ENCODE measurements at regions not wholly inside any gene's neighbourhood (a gene's known extent, or its start where the extent isn't known, plus 50 kb on each side); places are given as distances from the start of the nearest gene placed in this dataset.
A peak's percentile ranks its signal among the peaks of the same experiment; 100 is the strongest.
"Not testable (repeated sequence)": the region's sequence is repeated elsewhere in the genome, so short reads cannot be mapped to it uniquely, and the experiment has no call there.

DNA sequence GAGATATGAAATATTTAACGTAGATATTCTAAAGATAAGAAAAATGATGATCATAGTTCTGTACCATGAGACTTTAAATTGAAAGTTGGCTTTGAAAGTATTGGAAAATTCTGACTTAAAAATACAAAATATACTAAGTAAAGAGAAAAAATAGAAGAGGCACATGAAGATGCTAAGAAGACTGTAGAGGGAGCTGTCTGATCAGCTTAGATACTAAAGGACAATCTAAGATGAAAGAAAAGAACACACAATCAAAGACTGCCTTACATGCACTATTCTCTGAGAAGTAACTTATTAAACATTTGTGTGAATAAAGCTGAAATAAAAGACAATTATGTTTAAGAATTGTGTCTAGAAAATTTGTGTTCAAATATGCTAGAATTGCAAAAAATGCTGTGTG, 55.1 kb downstream of the RBMXL2 start:
- DNase-seq, result peak; percentile 65

GRCh38 chr11:7150104-7150503, 61.3 kb downstream of the RBMXL2 start:
- not testable (repeated sequence) for DNase-seq

DNA sequence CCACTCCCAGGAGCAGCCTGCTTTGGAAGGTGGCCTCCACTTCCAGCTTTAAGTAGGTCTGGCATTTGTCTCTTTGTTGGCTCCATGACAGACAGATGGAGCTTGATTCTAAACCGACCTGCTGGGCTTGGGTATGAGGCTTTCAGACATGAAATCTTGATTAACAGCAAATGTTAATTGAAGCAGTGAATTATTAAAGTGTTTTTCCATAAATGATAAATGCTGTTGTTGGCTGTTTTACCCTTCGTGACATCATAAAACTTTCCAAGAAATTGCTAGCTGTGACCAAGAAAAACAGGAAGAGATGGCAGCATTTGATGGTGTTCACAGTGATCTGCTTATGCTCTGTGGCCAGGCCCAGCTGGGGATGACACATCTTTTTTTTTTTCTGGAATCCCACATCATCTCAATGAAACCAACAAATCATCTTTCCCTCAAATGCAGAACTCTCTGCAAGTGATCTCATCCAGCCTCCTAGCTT, 66.1 kb downstream of the RBMXL2 start:
- DNase-seq, result no peak

- no peak for DNase-seq
Measured at GRCh38 chr11:7160814-7161489, 72.2 kb downstream of the RBMXL2 start.

DNA sequence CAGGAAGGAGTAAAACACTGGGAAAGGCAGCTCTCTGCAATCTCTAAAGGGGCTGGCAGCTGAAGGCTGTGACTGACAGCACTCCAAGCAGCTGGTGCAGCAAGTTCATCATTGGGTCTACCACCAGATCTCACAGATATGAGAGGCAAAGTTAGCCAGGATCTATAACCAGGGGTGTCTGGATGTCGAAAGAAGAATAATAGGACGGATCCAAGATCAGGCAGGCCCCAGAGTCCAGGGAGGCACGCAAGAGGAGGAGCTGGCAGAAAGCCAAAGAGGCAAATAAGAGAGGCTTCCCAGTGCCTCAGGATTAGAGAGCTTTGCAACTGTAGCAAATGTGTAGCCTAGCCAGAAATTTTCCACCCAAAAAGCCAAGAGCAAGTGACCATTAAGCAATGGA, 77.1 kb downstream of the RBMXL2 start:
- peak; percentile 33 for DNase-seq

DNA sequence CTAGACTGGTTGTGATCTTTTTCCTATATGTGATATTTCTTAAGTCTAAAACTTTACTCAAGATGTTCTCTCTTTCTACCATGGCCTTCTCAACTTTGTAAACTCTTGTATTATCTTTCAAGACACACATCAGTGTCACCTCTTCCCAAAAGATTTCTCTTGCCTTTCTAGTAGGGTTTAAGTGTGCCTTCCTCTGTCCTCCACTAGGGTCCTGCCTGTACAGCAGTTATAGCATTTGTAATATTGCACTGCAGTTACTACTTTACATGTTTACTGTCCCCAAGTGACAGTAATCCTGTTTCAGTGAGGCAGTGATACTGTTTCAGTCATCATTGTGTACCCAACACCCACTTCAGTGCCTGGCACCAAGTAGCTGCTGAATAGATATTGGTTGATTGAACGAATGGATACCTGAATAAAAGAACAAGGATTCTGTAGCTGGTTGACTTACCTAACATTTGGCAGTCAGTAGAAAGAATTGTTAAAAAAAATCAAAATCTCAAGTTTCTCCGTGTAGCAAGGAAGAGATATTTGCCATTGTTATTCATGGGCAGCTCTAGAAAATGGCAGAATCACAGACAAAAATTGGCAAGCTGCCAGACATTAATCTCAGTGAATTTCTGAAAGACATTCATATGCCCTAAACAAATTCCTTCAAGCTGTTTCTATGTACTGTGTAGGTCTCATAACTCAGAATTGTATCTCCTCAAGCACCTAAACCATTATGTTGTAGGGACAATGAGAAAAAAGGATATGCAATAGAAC, 79.4 kb downstream of the RBMXL2 start:
- DNase-seq, result no peak

GRCh38 chr11:7168741-7168990, 79.9 kb downstream of the RBMXL2 start:
- DNase-seq, result no peak

GRCh38 chr11:7170431-7170830, 81.3 kb upstream of the SYT9 start:
- no peak for DNase-seq

DNA sequence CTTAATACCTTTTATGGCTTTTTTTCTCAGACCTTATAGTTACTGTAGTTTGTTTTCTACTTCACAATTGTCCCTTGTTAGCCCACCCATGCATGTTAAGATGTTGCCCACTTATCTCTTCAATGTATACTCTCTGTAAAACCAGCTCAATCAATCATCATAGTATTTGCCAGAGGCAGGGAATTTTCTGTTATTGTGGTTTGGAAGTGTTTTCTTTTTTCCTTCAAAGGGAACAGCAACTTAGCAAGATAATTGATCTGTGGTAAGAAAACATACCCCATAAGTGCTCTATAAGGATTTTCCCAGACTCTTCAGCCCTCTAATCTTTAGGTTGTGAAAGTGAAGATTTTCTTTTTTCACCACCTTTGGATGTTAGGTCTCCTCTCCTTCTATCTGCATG, 76.7 kb upstream of the SYT9 start:
- DNase-seq, result no peak

DNA sequence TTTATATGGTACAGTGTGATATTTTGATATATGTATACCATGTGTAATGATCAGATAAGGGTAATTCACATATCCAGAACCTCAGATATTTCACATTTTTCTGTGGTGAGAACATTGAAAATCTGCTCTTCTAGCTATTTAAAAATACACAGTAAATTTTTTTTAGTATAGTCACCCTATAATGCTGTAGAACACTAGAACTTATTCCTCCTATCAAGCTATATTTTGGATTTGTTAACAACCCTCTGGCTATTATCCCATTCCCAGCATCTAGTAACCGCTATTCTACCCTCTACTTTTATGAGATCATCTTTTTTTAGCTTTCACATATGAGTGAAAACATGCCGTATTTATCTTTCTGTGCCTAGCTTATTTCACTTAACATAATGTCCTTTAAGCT, 65.5 kb upstream of the SYT9 start:
- no peak for DNase-seq

DNA sequence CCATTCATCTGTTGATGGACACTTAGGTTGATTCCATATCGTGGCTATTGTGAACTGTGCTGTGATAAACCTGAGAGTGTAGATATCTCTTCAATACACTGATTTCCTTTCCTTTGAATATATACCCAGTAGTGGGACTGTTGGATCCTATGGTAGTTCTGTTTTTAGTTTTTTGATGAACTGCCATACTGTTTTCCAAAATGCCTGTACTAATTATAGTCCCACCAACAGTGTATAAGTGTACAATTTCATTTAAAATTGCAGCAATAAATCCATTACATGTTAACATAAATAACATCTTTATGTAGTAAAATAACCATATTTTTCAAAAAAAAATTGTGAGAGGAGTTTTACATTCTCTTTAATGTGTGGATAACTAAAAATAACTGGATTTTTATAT, 65.0 kb upstream of the SYT9 start:
- no peak for DNase-seq

DNA sequence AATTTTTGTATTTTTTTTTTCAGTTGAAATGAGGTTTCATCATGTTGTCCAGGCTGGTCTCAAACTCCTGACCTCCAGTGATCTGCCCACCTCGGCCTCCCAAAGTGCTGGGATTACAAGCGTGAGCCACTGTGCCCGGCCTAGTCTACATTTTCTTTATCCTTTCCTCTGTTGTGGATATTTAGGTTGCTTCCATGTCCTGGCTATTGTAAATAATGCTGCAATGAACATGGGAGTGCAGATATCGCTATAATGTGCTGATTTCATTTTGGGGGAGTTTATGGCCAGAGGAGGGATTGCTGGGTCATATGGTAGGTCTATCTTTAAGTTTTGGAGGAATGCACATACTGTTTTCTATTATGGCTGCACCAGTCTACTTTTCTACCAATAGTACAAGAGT, 58.9 kb upstream of the SYT9 start:
- DNase-seq, result not testable (repeated sequence)

DNA sequence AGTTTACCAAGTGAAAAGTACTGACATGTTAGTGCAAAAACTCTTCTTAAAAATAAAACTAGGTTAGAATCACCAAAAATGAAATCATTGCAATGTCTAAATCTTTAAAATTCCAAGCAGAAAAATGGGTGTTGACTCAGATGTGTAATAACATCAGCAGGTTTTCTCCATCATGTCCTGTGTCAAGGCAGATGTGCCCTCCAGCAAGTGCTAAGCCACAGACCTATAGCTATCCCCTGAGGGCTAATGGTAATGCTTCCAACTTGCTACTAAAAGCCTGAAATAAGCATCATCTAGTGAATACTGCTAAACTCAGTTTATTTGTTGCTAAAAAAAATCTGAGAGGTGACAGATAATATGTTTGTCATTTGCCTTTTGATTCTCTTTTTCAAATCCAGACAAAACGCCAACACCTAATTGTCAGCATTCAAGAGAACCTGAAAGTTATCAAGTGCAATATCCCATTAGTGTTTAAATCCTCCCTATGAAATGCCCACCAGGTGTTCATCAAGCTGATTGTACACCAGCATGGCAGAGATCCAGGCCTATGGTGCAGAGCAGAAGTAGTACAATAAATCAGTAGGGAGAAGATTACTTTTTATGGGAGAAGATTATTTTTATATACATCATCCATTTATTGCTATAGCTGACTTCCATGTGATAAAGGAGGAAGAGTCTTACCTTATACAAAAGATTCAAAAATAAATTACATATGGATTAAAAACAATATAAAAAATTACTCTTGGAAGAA, 55.1 kb upstream of the SYT9 start:
- peak; percentile 48 for DNase-seq

- no peak for DNase-seq
Measured at GRCh38 chr11:7197469-7197868, 54.2 kb upstream of the SYT9 start.

All from eye (tissue), 1 donor.